H1 (cell line): ENCODE measurements at regions not wholly inside any gene's neighbourhood (a gene's known extent, or its start where the extent isn't known, plus 50 kb on each side); places are given as distances from the start of the nearest gene placed in this dataset.

ENCODE experiments used
- BACH1 ChIP-seq: IDR thresholded peaks from 2 replicates; pipeline ENCODE4 v1.6.1; 2012; ENCODE audit warnings: low read length, improper control_type of control experiment
- CBX8 ChIP-seq: fragments of 300-800, 300-1000 bp; sonication (generic); IDR thresholded peaks from 2 replicates; pipeline ENCODE4 v1.7.1; 2016; ENCODE audit warnings: low read depth, low read length, borderline replicate concordance
- EP300 ChIP-seq, 2 experiments: IDR thresholded peaks; 1 replicate in 1 of 2; 2 replicates in 1 of 2; pipeline ENCODE4 v1.6.1; 2011 to 2012; ENCODE audit warnings: low read depth in 2 of 2, low read length in 2 of 2, mild to moderate bottlenecking in 2 of 2, borderline replicate concordance in 1 of 2, inconsistent platforms in 1 of 2, moderate library complexity in 1 of 2
- KDM4A ChIP-seq: IDR thresholded peaks from one replicate; pipeline ENCODE4 v1.7.1; 2012; ENCODE audit warnings: low read depth, mild to moderate bottlenecking, moderate library complexity, low read length, inconsistent platforms; ENCODE audit not compliant: severe bottlenecking
- TCF12 ChIP-seq: IDR thresholded peaks from 2 replicates; pipeline ENCODE4 v1.6.1; 2011; ENCODE audit warnings: low read depth, mild to moderate bottlenecking, low read length

GRCh38 chr4:44861756-44862155, 135.4 kb upstream of the GNPDA2 start (continued):
- TF ChIP-seq CBX8 (no peak), EP300 (IDR thresholded peaks at IDR 0.05; ENCODE audit: borderline replicate concordance in 1 of 2, low read depth in 2 of 2, low read length in 2 of 2) (no peak), KDM4A (no peak), TCF12 (no peak), BACH1 (no peak)
